ENCODE measurements at regions not wholly inside any gene's neighbourhood (a gene's known extent, or its start where the extent isn't known, plus 50 kb on each side); places are given as distances from the start of the nearest gene placed in this dataset.

- TF ChIP-seq CTCF (IDR thresholded peaks at IDR 0.05 in 4 of 5, conservative IDR thresholded peaks at IDR 0.05 in 1 of 5) (no peak), POLR2A (IDR thresholded peaks at IDR 0.05) (no peak)
Measured at GRCh38 chr6:137651178-137651577, 157.0 kb upstream of the OLIG3 start.
